H9 (cell line): ENCODE measurements at regions not wholly inside any gene's neighbourhood (a gene's known extent, or its start where the extent isn't known, plus 50 kb on each side); places are given as distances from the start of the nearest gene placed in this dataset.

ENCODE experiments used
- DNase-seq: peaks from one replicate; pipeline ENCODE4 v3.0.0-alpha.2; 2017
- H2AFZ ChIP-seq: one replicate; pipeline ENCODE4 v1.6.1; 2013; ENCODE audit warnings: mild to moderate bottlenecking, low read length, control low read depth, moderate library complexity
- H2AK5ac ChIP-seq: 2 replicates; pipeline ENCODE4 v1.6.1; 2013; ENCODE audit warnings: low read length, control low read depth, mixed read lengths; ENCODE audit not compliant: insufficient read length
- H2BK120ac ChIP-seq: one replicate; pipeline ENCODE4 v1.6.1; 2013; ENCODE audit warnings: low read depth, mild to moderate bottlenecking, low read length, control low read depth, inconsistent platforms; ENCODE audit not compliant: poor library complexity, severe bottlenecking
- H2BK12ac ChIP-seq: 2 replicates; pipeline ENCODE4 v1.6.1; 2013; ENCODE audit warnings: low read length, control low read depth, mixed read lengths, low read depth; ENCODE audit not compliant: insufficient read length
- H2BK15ac ChIP-seq: 2 replicates; pipeline ENCODE4 v1.6.1; 2013; ENCODE audit warnings: low read depth, low read length, control low read depth
- H2BK20ac ChIP-seq: one replicate; pipeline ENCODE4 v1.6.1; 2013; ENCODE audit warnings: low read depth, mild to moderate bottlenecking, low read length, control low read depth, inconsistent platforms; ENCODE audit not compliant: poor library complexity, severe bottlenecking
- H2BK5ac ChIP-seq: 2 replicates; pipeline ENCODE4 v1.6.1; 2013; ENCODE audit warnings: low read length, control low read depth, mixed read lengths; ENCODE audit not compliant: insufficient read length
- H3K14ac ChIP-seq: 2 replicates; pipeline ENCODE4 v1.6.1; 2013; ENCODE audit warnings: low read length, control low read depth; ENCODE audit not compliant: insufficient read depth
- H3K18ac ChIP-seq: 2 replicates; pipeline ENCODE4 v1.6.1; 2013; ENCODE audit warnings: low read depth, mild to moderate bottlenecking, mixed read lengths, low read length, control low read depth; ENCODE audit not compliant: insufficient read length
- H3K23ac ChIP-seq: 2 replicates; pipeline ENCODE4 v1.6.1; 2013; ENCODE audit warnings: low read length, control low read depth, mixed read lengths, low read depth; ENCODE audit not compliant: insufficient read length
- H3K23me2 ChIP-seq: 2 replicates; pipeline ENCODE4 v1.6.1; 2013; ENCODE audit warnings: low read depth, mild to moderate bottlenecking, mixed read lengths, low read length, control low read depth; ENCODE audit not compliant: insufficient read length, poor library complexity, severe bottlenecking
- H3K27ac ChIP-seq: 2 replicates; pipeline ENCODE4 v1.5.1; 2013; ENCODE audit warnings: low read length, control low read depth, mixed read lengths, low read depth; ENCODE audit not compliant: insufficient read length
- H3K27me3 ChIP-seq: 2 replicates; pipeline ENCODE4 v1.6.1; 2013; ENCODE audit warnings: low read length, control low read depth, inconsistent platforms; ENCODE audit not compliant: insufficient read depth
- H3K4ac ChIP-seq: 2 replicates; pipeline ENCODE4 v1.6.1; 2013; ENCODE audit warnings: low read depth, mild to moderate bottlenecking, control low read depth, inconsistent platforms, low read length, moderate library complexity
- H3K4me1 ChIP-seq: 2 replicates; pipeline ENCODE4 v1.6.1; 2013; ENCODE audit warnings: low read length, control low read depth, inconsistent platforms; ENCODE audit not compliant: insufficient read depth
- H3K4me2 ChIP-seq: 2 replicates; pipeline ENCODE4 v1.6.1; 2013; ENCODE audit warnings: low read length, control low read depth, mixed read lengths; ENCODE audit not compliant: insufficient read length, insufficient read depth
- H3K56ac ChIP-seq: 2 replicates; pipeline ENCODE4 v1.6.1; 2013; ENCODE audit warnings: low read depth, mild to moderate bottlenecking, mixed read lengths, low read length, control low read depth; ENCODE audit not compliant: insufficient read length
- H3K79me1 ChIP-seq: 2 replicates; pipeline ENCODE4 v1.6.1; 2013; ENCODE audit warnings: low read depth, mild to moderate bottlenecking, moderate library complexity, low read length, control low read depth, inconsistent platforms; ENCODE audit not compliant: insufficient read depth, poor library complexity, severe bottlenecking
- H3K79me2 ChIP-seq: 2 replicates; pipeline ENCODE4 v1.6.1; 2013; ENCODE audit warnings: low read length, control low read depth, inconsistent platforms; ENCODE audit not compliant: insufficient read depth
- H3K9ac ChIP-seq: 2 replicates; pipeline ENCODE4 v1.6.1; 2013; ENCODE audit warnings: low read length, control low read depth, mixed read lengths; ENCODE audit not compliant: insufficient read length; ENCODE audit errors: extremely low read depth
- H3K9me3 ChIP-seq: one replicate; pipeline ENCODE4 v1.6.1; 2013; ENCODE audit warnings: low read depth, low read length, inconsistent platforms; ENCODE audit not compliant: control insufficient read depth
- H3T11ph ChIP-seq: one replicate; pipeline ENCODE4 v1.6.1; 2013; ENCODE audit warnings: mild to moderate bottlenecking, low read length, control low read depth, inconsistent platforms
- H4K20me1 ChIP-seq: one replicate; pipeline ENCODE4 v1.6.1; 2013; ENCODE audit not compliant: control insufficient read depth, insufficient read length, insufficient read depth
- H4K5ac ChIP-seq: 2 replicates; pipeline ENCODE4 v1.6.1; 2013; ENCODE audit warnings: low read depth, mild to moderate bottlenecking, mixed read lengths, low read length, control low read depth; ENCODE audit not compliant: insufficient read length
- H4K8ac ChIP-seq: replicated peaks from 2 replicates; pipeline ENCODE4 v1.6.1; 2013; ENCODE audit warnings: low read length, control low read depth, mixed read lengths, low read depth; ENCODE audit not compliant: insufficient read length
- H4K91ac ChIP-seq: 2 replicates; pipeline ENCODE4 v1.6.1; 2013; ENCODE audit warnings: low read depth, mild to moderate bottlenecking, moderate library complexity, mixed read lengths, low read length, control low read depth; ENCODE audit not compliant: insufficient read length
- H3K27ac Mint-ChIP-seq, 3 experiments: 2 replicates in 2 of 3; 3 replicates in 1 of 3; pipeline ENCODE4 v1.8.0; 2020 to 2021; ENCODE audit warnings: mixed read lengths in 3 of 3, mild to moderate bottlenecking in 1 of 3, moderate library complexity in 1 of 3
- H3K27me3 Mint-ChIP-seq: 2 replicates; pipeline ENCODE4 v1.8.0; 2021; ENCODE audit warnings: low read depth, mild to moderate bottlenecking, moderate library complexity, mixed read lengths
- H3K36me3 Mint-ChIP-seq, 3 experiments: 2 replicates in 2 of 3; 3 replicates in 1 of 3; pipeline ENCODE4 v1.8.0; 2020 to 2021; ENCODE audit warnings: low read depth in 3 of 3, mixed read lengths in 3 of 3; ENCODE audit not compliant: insufficient read depth in 1 of 3
- H3K4me1 Mint-ChIP-seq, 2 experiments: 2 replicates each; pipeline ENCODE4 v1.8.0; 2020; ENCODE audit warnings: mixed read lengths in 2 of 2
- H3K4me3 Mint-ChIP-seq, 2 experiments: 2 replicates in 1 of 2; 3 replicates in 1 of 2; pipeline ENCODE4 v1.8.0; 2020 to 2021; ENCODE audit warnings: mild to moderate bottlenecking in 2 of 2, mixed read lengths in 2 of 2, moderate library complexity in 1 of 2
- H3K9me3 Mint-ChIP-seq, 2 experiments: 2 replicates in 1 of 2; 3 replicates in 1 of 2; pipeline ENCODE4 v1.8.0; 2020; ENCODE audit warnings: mild to moderate bottlenecking in 2 of 2, mixed read lengths in 2 of 2, moderate library complexity in 1 of 2
- CTCF ChIP-seq: fragments of 200-600 bp; sonication (generic); conservative IDR thresholded peaks from 3 replicates; pipeline ENCODE4 v1.8.0; 2021; ENCODE audit warnings: antibody characterized with exemption, mild to moderate bottlenecking
- WGBS: extraction: QIAGEN DNeasy Blood & Tissue Kit; methylation state at CpG from one replicate; pipeline ENCODE4 v1.1.7; 2013; ENCODE audit warnings: missing lambda C conversion rate, low lambda C conversion rate, mixed read lengths; ENCODE audit not compliant: insufficient read length; ENCODE audit errors: extremely low coverage; 5-methylcytosine and 5-hydroxymethylcytosine counted together

GRCh38 chrX:21158678-21159077 lies 215.5 kb upstream of the CNKSR2 start:
- no CpG with 5 or more reads among the region's 4 CpGs for WGBS
- H2BK5ac ChIP-seq = no peak overlapping the region
- no peak for TF ChIP-seq CTCF
- no peak overlapping the region for H2AK5ac ChIP-seq
- 0 out of 7 replicates have a peak overlapping the region, but pooled peaks of 1 of the 3 experiments have one; percentile 25 for H3K27ac Mint-ChIP-seq
- H3K4ac ChIP-seq = no peak overlapping the region
- H2BK12ac ChIP-seq = no peak overlapping the region
- no peak overlapping the region for H2BK120ac ChIP-seq
- H3K36me3 Mint-ChIP-seq = peaks cover 0 to 6% (median 4%) of the 10 kb centered on the region in 3 experiments; a peak in 5 of 7 replicates
- H3K79me2 ChIP-seq = no peaks in the 10 kb centered on the region
- H3K4me1 Mint-ChIP-seq = peaks cover 13 to 26% of the 10 kb centered on the region in 2 experiments
- H3K14ac ChIP-seq = no peak overlapping the region
- no peaks in the 10 kb centered on the region for H3K79me1 ChIP-seq
- no peak overlapping the region for H3T11ph ChIP-seq
- H3K23ac ChIP-seq = no peak overlapping the region
- no peak overlapping the region for H4K5ac ChIP-seq
- H3K27ac ChIP-seq = no peak overlapping the region
- H3K23me2 ChIP-seq = no peaks in the 10 kb centered on the region
- no peak overlapping the region for H3K56ac ChIP-seq
- no peaks in the 10 kb centered on the region for H3K27me3 ChIP-seq
- no peaks in the 10 kb centered on the region for H3K27me3 Mint-ChIP-seq
- H2AFZ ChIP-seq = no peak overlapping the region
- H3K4me3 Mint-ChIP-seq = no peak overlapping the region
- H4K8ac ChIP-seq = no peak overlapping the region
- DNase-seq = no peak
- no peak overlapping the region for H2BK15ac ChIP-seq
- no peak overlapping the region for H2BK20ac ChIP-seq
- H3K4me1 ChIP-seq = no peaks in the 10 kb centered on the region
- H3K18ac ChIP-seq = no peak overlapping the region
- no peak overlapping the region for H3K9ac ChIP-seq
- no peaks in the 10 kb centered on the region for H4K20me1 ChIP-seq
- H3K4me2 ChIP-seq = no peak overlapping the region
- H4K91ac ChIP-seq = no peak overlapping the region
- H3K9me3 Mint-ChIP-seq = peaks cover 0 to 15% of the 10 kb centered on the region in 2 experiments; a peak in 4 of 5 replicates
- peaks cover 15% of the 10 kb centered on the region for H3K9me3 ChIP-seq
